HuH-7.5 (cell line): ENCODE measurements at regions not wholly inside any gene's neighbourhood (a gene's known extent, or its start where the extent isn't known, plus 50 kb on each side); places are given as distances from the start of the nearest gene placed in this dataset.

Source experiments
- DNase-seq: peaks from one replicate; pipeline ENCODE4 v3.0.0; 2011; ENCODE audit warnings: low spot score

- DNase-seq = no peak
Measured at GRCh38 chr7:96408881-96409280, 87.0 kb upstream of the SLC25A13 start.

DNA sequence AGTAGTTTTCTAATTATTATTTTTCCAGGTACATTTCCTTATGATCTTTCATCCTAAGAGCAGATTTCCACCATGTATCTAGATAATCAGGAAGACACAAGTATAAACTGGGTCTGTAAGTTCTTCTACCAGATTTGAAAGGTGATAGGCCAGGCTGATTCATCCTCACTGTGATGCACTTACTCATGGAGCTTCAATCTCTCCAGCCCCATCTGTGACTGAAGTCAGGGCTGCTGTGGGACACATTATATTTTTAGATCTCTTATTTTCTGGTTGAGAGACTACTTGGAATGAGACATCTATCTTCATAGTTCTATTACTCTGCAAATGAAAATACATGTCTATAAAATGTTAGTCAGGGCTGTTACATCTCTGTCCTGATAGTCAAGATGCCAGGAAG lies 85.5 kb upstream of the SLC25A13 start:
- no peak for DNase-seq

DNA sequence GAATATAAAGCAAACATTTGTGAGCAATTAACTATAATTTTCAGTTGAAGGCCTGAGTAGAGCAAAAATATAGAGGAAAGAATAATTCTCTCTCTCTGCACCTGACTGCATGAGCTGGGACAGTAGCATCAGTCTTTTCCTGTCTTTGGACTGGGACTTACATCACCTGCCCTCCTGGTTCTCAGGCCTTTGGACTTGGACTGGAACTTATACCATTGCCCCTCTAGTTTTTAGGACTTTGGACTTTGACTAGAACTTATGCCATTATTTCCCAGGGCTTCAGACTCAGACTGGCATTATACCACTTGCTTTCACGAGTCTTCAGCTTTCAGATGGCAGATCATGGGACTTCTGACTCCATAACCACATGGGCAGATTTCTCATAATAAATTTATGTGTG lies 81.0 kb upstream of the SLC25A13 start:
- DNase-seq = no peak

DNA sequence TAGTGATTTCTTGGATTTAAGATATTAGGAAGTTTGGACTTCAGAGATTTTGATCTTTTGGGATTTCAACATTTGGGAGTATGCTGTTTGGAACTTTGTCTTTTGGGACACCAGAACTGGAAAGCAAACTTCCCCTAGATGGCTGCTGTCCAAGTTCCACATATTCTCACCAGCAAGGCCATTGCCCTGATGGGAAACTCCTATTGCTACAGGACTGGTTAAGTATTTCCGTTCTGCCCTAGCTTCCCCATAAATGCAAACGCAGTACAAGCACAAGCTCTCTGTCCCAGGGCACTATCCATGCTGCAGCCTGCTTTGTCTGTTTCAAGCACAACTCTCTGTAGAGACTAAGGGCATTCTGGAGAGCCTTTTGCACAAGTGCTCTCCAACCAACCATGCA lies 79.3 kb upstream of the SLC25A13 start:
- DNase-seq = no peak

- no peak for DNase-seq
Measured at GRCh38 chr7:96400518-96400917, 78.6 kb upstream of the SLC25A13 start.

- no peak for DNase-seq
Measured at GRCh38 chr7:96400001-96400400, 78.1 kb upstream of the SLC25A13 start.

GRCh38 chr7:96397936-96398598 lies 76.2 kb upstream of the SLC25A13 start:
- DNase-seq = no peak

- no peak for DNase-seq
Measured at GRCh38 chr7:96388620-96389383, 66.9 kb upstream of the SLC25A13 start.

DNA sequence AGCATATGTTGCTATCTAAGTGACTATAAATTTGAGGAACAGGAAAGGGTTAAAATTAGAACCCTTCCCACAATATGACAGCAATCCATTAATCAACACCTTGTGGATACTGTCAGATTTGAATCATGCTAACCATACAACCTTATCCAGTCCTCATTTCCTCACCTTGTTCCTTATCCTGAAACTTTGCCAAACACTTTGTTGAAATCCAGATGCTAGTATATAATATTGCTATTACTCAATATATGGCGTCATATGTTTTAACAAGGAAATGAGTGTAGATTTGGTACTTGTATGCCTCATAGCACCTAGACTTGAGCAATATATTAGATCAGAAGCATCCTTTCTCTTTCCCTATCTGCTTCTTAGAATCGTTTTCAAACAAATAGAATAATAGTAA lies 66.3 kb upstream of the SLC25A13 start:
- DNase-seq = no peak

DNA sequence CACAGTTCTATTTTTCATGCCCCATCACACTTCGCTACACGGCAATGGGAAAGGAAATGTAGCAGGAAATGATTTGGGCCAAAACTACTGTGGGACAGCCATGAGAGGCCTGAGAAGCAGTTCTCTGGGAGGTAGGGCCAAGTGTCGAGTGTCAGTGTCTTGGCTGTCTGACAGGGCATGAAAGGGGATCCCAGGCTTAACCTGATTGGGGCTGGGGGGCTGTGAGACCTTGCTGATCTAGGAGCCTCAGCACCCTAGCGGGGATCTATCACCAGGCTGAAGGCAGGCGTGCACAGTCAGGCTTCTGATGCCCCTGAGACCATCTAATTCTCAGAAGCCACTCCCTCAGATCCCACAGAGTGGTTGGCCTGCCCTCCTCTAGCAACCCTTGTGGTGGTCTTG lies 58.2 kb upstream of the SLC25A13 start:
- no peak for DNase-seq

DNA sequence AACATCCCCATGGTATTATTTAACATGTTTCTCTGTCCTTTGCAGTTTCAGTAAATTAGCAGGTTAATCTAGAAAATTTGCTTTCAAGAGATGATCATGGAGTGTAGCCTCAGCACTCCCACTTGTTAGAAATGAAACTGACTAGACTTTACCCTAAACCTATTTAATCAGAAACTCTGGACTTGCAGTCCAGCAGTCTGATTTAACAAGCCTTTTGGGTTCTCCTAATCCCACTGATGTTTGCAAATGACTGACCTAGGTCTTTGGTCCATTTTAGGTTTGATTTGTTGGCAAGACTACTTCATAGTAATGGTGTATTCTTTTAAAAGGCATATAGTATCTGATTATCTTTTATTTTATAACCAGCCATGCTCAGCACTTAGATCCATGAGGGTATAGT lies 55.5 kb upstream of the SLC25A13 start:
- no peak for DNase-seq
